ENCODE measurements at regions not wholly inside any gene's neighbourhood (a gene's known extent, or its start where the extent isn't known, plus 50 kb on each side); places are given as distances from the start of the nearest gene placed in this dataset.

DNA sequence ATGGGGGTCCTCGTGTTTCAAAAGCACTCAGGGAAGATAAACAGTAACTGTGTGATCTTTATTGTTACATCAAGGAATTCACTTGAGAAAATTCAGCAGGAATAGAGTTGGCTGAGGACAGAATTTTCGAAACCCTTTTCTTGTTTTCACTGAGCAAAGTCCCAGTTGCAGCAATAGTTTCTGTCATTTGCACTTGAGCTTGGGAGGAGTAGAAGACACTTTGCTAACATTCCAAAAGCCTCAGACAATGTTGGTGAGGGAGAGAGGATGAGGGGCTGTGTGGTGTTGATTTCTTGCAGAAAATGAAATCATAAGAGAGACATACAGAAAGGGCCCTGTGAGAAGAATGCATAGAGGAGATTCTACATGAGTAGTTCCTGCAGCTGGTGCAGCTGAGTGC is 151.9 kb upstream of the DIPK2B start:
- in situ Hi-C loops (cut with HindIII; ENCODE audit: extremely low pct_ligation_motif_present, low pct_unique_long_range_greater_than_20kb) = no loop called here

DNA sequence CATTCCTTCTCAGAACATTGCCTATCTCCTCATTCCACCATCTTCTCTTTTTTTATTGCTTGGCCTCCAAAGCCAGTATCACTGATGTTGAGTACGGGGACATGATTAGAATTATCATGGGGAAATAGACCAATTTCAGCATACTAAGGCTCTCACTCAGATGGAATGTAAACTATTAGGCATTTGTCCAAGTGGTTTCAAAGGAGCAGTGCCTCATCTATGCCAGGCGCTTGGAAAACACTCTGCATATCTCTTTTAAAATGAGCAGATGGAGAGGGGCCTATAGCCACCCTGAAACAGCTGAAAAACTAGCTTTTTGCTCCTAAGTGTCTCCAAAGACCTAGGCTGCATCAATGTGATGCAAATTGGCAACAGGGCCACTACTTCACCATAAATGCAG is 150.8 kb upstream of the DIPK2B start:
- FAIRE-seq (no peak), DNase-seq (ENCODE audit: low spot score) (no peak)
- BruUV-seq (replicated peaks) = no TSS peak

More for the DNA sequence above, 151.9 kb upstream of the DIPK2B start:
- BruUV-seq (replicated peaks) = no TSS peak
- H3K4me3 ChIP-seq (replicated peaks in 1 of 3; ENCODE audit: insufficient read depth in 1 of 3, low read depth in 2 of 3, low read length in 3 of 3) = no peak overlapping the region
- intact Hi-C loops (cut with micrococcal nuclease; ENCODE audit: unreplicated experiment) = no loop called here
- H2AFZ ChIP-seq (ENCODE audit: low read length) = no peak overlapping the region
- no peaks in the 10 kb centered on the region for H3K9me3 ChIP-seq (ENCODE audit: low read length)
- H3K27me3 ChIP-seq (ENCODE audit: control insufficient read depth in 1 of 2, insufficient read depth in 2 of 2, low read length in 2 of 2) = no peaks in the 10 kb centered on the region
- no peaks in the 10 kb centered on the region for H3K36me3 ChIP-seq (replicated peaks in 1 of 2; ENCODE audit: control insufficient read depth in 1 of 2, insufficient read depth in 2 of 2, low read length in 2 of 2)
- TF ChIP-seq, protein P1, sequence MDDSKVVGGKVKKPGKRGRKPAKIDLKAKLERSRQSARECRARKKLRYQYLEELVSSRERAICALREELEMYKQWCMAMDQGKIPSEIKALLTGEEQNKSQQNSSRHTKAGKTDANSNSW (CRISPR knock-in tag; IDR thresholded peaks at IDR 0.05; ENCODE audit: borderline replicate concordance) = no peak
- TF ChIP-seq KDM4B (CRISPR knock-in tag; IDR thresholded peaks at IDR 0.05) = no peak
- TF ChIP-seq PAX8 (CRISPR knock-in tag; IDR thresholded peaks at IDR 0.05; ENCODE audit: borderline replicate concordance) = no peak
- no peak for TF ChIP-seq ZFP82 (CRISPR knock-in tag; IDR thresholded peaks at IDR 0.05; ENCODE audit: borderline replicate concordance)
- no peak for TF ChIP-seq ZNF501 (CRISPR knock-in tag; IDR thresholded peaks at IDR 0.05)
- TF ChIP-seq CHD2 (IDR thresholded peaks at IDR 0.05; ENCODE audit: low read depth, low read length) = no peak
- no peak for TF ChIP-seq ZFY (CRISPR knock-in tag; IDR thresholded peaks at IDR 0.05)
- no peak for TF ChIP-seq NCOA1 (CRISPR knock-in tag; IDR thresholded peaks at IDR 0.05)
- no peak for TF ChIP-seq ZNF30 (CRISPR knock-in tag; IDR thresholded peaks at IDR 0.05)
- TF ChIP-seq ZFP37 (CRISPR knock-in tag; IDR thresholded peaks at IDR 0.05; ENCODE audit: borderline replicate concordance) = no peak
- TF ChIP-seq ZSCAN30 (CRISPR knock-in tag; IDR thresholded peaks at IDR 0.05) = no peak
- TF ChIP-seq, protein P2, sequence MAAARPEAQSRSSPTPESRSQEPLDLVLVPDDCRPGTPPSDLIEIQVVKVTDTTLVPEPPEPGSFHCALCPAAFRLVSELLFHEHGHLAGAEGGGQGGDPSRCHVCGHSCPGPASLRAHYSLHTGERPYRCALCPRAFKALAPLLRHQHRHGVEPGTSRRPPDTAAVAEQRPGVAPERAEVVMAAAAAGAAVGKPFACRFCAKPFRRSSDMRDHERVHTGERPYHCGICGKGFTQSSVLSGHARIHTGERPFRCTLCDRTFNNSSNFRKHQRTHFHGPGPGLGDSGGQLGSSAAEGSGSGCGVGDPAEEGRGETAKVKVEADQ (CRISPR knock-in tag; IDR thresholded peaks at IDR 0.05; ENCODE audit: borderline replicate concordance) = no peak
- WGBS (ENCODE audit: low lambda C conversion rate) = 0% methylated on average over 1 of the region's 2 CpGs
- ATAC-seq = no peak
- POLR2A ChIA-PET = no interaction called here
- CTCF ChIA-PET (ENCODE audit: low intra/inter-chr PET ratio, low total read pairs) = no interaction called here
- no peaks in the 10 kb centered on the region for H3K4me1 ChIP-seq (ENCODE audit: insufficient read depth, low read length)
- no peaks in the 10 kb centered on the region for H3K79me2 ChIP-seq (ENCODE audit: insufficient read depth, low read length)
- DNase-seq (ENCODE audit: low spot score) = no peak
- no peak for FAIRE-seq
- H4K20me1 ChIP-seq (ENCODE audit: insufficient read depth, low read length) = no peaks in the 10 kb centered on the region
- no peak overlapping the region for H3K9ac ChIP-seq (ENCODE audit: insufficient read depth, low read depth, low read length)
- H3K27ac ChIP-seq (ENCODE audit: extremely low read length, insufficient read depth, low read length) = no peak overlapping the region
- H3K4me2 ChIP-seq (ENCODE audit: low read depth, low read length) = no peak overlapping the region

More for the DNA sequence above, 150.8 kb upstream of the DIPK2B start:
- no peak overlapping the region for H2AFZ ChIP-seq (ENCODE audit: low read length)
- ChIA-PET CTCF (ENCODE audit: low intra/inter-chr PET ratio, low total read pairs) (no interaction called here), POLR2A (no interaction called here)
- H3K79me2 ChIP-seq (ENCODE audit: insufficient read depth, low read length) = no peaks in the 10 kb centered on the region
- H4K20me1 ChIP-seq (ENCODE audit: insufficient read depth, low read length) = no peaks in the 10 kb centered on the region
- intact Hi-C loops (cut with micrococcal nuclease; ENCODE audit: unreplicated experiment) (no loop called here), in situ Hi-C loops (cut with HindIII; ENCODE audit: extremely low pct_ligation_motif_present, low pct_unique_long_range_greater_than_20kb) (no loop called here)
- no peaks in the 10 kb centered on the region for H3K9me3 ChIP-seq (ENCODE audit: low read length)
- ATAC-seq = no peak
- no peaks in the 10 kb centered on the region for H3K36me3 ChIP-seq (replicated peaks in 1 of 2; ENCODE audit: control insufficient read depth in 1 of 2, insufficient read depth in 2 of 2, low read length in 2 of 2)
- TF ChIP-seq SOX5 (CRISPR knock-in tag; IDR thresholded peaks at IDR 0.05; ENCODE audit: borderline replicate concordance) = no peak
- TF ChIP-seq MATR3 (CRISPR knock-in tag; IDR thresholded peaks at IDR 0.05) = no peak
- TF ChIP-seq, protein P3, sequence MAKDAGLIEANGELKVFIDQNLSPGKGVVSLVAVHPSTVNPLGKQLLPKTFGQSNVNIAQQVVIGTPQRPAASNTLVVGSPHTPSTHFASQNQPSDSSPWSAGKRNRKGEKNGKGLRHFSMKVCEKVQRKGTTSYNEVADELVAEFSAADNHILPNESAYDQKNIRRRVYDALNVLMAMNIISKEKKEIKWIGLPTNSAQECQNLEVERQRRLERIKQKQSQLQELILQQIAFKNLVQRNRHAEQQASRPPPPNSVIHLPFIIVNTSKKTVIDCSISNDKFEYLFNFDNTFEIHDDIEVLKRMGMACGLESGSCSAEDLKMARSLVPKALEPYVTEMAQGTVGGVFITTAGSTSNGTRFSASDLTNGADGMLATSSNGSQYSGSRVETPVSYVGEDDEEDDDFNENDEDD (CRISPR knock-in tag; IDR thresholded peaks at IDR 0.05; ENCODE audit: borderline replicate concordance) = no peak
- TF ChIP-seq, protein P4, sequence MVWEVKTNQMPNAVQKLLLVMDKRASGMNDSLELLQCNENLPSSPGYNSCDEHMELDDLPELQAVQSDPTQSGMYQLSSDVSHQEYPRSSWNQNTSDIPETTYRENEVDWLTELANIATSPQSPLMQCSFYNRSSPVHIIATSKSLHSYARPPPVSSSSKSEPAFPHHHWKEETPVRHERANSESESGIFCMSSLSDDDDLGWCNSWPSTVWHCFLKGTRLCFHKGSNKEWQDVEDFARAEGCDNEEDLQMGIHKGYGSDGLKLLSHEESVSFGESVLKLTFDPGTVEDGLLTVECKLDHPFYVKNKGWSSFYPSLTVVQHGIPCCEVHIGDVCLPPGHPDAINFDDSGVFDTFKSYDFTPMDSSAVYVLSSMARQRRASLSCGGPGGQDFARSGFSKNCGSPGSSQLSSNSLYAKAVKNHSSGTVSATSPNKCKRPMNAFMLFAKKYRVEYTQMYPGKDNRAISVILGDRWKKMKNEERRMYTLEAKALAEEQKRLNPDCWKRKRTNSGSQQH (CRISPR knock-in tag; IDR thresholded peaks at IDR 0.05; ENCODE audit: low read depth) = no peak
- no peak for TF ChIP-seq PRPF4 (IDR thresholded peaks at IDR 0.05; ENCODE audit: low read depth, low read length, poor library complexity, severe bottlenecking)
- no peaks in the 10 kb centered on the region for H3K4me1 ChIP-seq (ENCODE audit: insufficient read depth, low read length)
- no peak overlapping the region for H3K4me2 ChIP-seq (ENCODE audit: low read depth, low read length)
- no peak overlapping the region for H3K4me3 ChIP-seq (replicated peaks in 1 of 3; ENCODE audit: insufficient read depth in 1 of 3, low read depth in 2 of 3, low read length in 3 of 3)
- WGBS (ENCODE audit: low lambda C conversion rate) = 64% methylated on average over 1 of the region's 2 CpGs
- H3K27ac ChIP-seq (ENCODE audit: extremely low read length, insufficient read depth, low read length) = no peak overlapping the region
- H3K9ac ChIP-seq (ENCODE audit: insufficient read depth, low read depth, low read length) = no peak overlapping the region
- no peaks in the 10 kb centered on the region for H3K27me3 ChIP-seq (ENCODE audit: control insufficient read depth in 1 of 2, insufficient read depth in 2 of 2, low read length in 2 of 2)
